Osteocyte (in vitro differentiated cells): ENCODE measurements at regions not wholly inside any gene's neighbourhood (a gene's known extent, or its start where the extent isn't known, plus 50 kb on each side); places are given as distances from the start of the nearest gene placed in this dataset.

ENCODE experiments used
- DNase-seq: peaks from one replicate; pipeline ENCODE4 v3.0.0; 2021; ENCODE audit warnings: mixed read lengths; ENCODE audit not compliant: unreplicated experiment; ENCODE audit errors: extremely low spot score
- H3K27ac Mint-ChIP-seq: one replicate; pipeline ENCODE4 v1.8.0; 2021; ENCODE audit warnings: mild to moderate bottlenecking, mixed read lengths; ENCODE audit not compliant: unreplicated experiment
- H3K27me3 Mint-ChIP-seq: one replicate; pipeline ENCODE4 v1.8.0; 2021; ENCODE audit warnings: mixed read lengths; ENCODE audit not compliant: unreplicated experiment
- H3K36me3 Mint-ChIP-seq: one replicate; pipeline ENCODE4 v1.8.0; 2021; ENCODE audit warnings: mixed read lengths; ENCODE audit not compliant: unreplicated experiment
- H3K4me1 Mint-ChIP-seq: one replicate; pipeline ENCODE4 v1.8.0; 2021; ENCODE audit warnings: mixed read lengths; ENCODE audit not compliant: unreplicated experiment
- H3K4me3 Mint-ChIP-seq: one replicate; pipeline ENCODE4 v1.8.0; 2021; ENCODE audit warnings: mild to moderate bottlenecking, moderate library complexity, mixed read lengths; ENCODE audit not compliant: unreplicated experiment
- H3K9me3 Mint-ChIP-seq: one replicate; pipeline ENCODE4 v1.8.0; 2021; ENCODE audit warnings: mixed read lengths; ENCODE audit not compliant: unreplicated experiment
- CTCF ChIP-seq: fragments of 200-600 bp; sonication (generic); IDR thresholded peaks from 2 replicates; pipeline ENCODE4 v1.5.0; 2021; ENCODE audit warnings: antibody characterized with exemption, mild to moderate bottlenecking, moderate library complexity

GRCh38 chr1:118360817-118361216 is 175.8 kb upstream of the SPAG17 start:
- H3K4me3 Mint-ChIP-seq: no peak overlapping the region
- no peak for DNase-seq
- no peak for TF ChIP-seq CTCF
- peak overlapping the region; percentile 72 for H3K27ac Mint-ChIP-seq
- peaks cover 44% of the 10 kb centered on the region for H3K9me3 Mint-ChIP-seq
- no peaks in the 10 kb centered on the region for H3K27me3 Mint-ChIP-seq
- H3K4me1 Mint-ChIP-seq: peaks cover 10% of the 10 kb centered on the region
- H3K36me3 Mint-ChIP-seq: peaks cover 1% of the 10 kb centered on the region

GRCh38 chr1:118346936-118347335 is 161.9 kb upstream of the SPAG17 start:
- no peak overlapping the region for H3K27ac Mint-ChIP-seq
- no peak for TF ChIP-seq CTCF
- no peak overlapping the region for H3K4me3 Mint-ChIP-seq
- no peaks in the 10 kb centered on the region for H3K4me1 Mint-ChIP-seq
- peaks cover 7% of the 10 kb centered on the region for H3K27me3 Mint-ChIP-seq
- peaks cover 17% of the 10 kb centered on the region for H3K9me3 Mint-ChIP-seq
- H3K36me3 Mint-ChIP-seq: no peaks in the 10 kb centered on the region
- no peak for DNase-seq

GRCh38 chr1:118340928-118341910 is 156.2 kb upstream of the SPAG17 start:
- DNase-seq: no peak
- TF ChIP-seq CTCF: no peak
- Mint-ChIP-seq H3K36me3 (no peaks in the 10 kb centered on the region), H3K9me3 (peaks cover 5% of the 10 kb centered on the region), H3K27ac (no peak overlapping the region), H3K27me3 (no peaks in the 10 kb centered on the region), H3K4me1 (peaks cover 42% of the 10 kb centered on the region), H3K4me3 (no peak overlapping the region)

- Mint-ChIP-seq H3K27me3 (no peaks in the 10 kb centered on the region), H3K9me3 (no peaks in the 10 kb centered on the region), H3K36me3 (no peaks in the 10 kb centered on the region), H3K4me1 (peaks cover 59% of the 10 kb centered on the region), H3K4me3 (no peak overlapping the region), H3K27ac (peak overlapping the region; percentile 79)
- DNase-seq: no peak
- no peak for TF ChIP-seq CTCF
Measured at GRCh38 chr1:118339400-118340124, 154.5 kb upstream of the SPAG17 start.

- Mint-ChIP-seq H3K4me3 (peak overlapping the region; percentile 3), H3K4me1 (peaks cover 65% of the 10 kb centered on the region), H3K36me3 (no peaks in the 10 kb centered on the region), H3K9me3 (no peaks in the 10 kb centered on the region), H3K27me3 (no peaks in the 10 kb centered on the region), H3K27ac (peak overlapping the region; percentile 79)
- no peak for TF ChIP-seq CTCF
- no peak for DNase-seq
Measured at GRCh38 chr1:118338936-118339335, 153.9 kb upstream of the SPAG17 start.
